Tibial nerve (tissue), 4 donors: ENCODE measurements at regions not wholly inside any gene's neighbourhood (a gene's known extent, or its start where the extent isn't known, plus 50 kb on each side); places are given as distances from the start of the nearest gene placed in this dataset.

Experiments used
- DNase-seq, 2 donors: peaks; one replicate each; pipeline ENCODE4 v3.0.0-alpha.2; 2019; ENCODE audit warnings: low spot score in 2 of 2
- H3K27ac ChIP-seq, 4 donors: fragments of 200-600 bp; sonication (generic) in 3 of 4; one replicate each; pipeline ENCODE4 v1.5.1; 2017 to 2019; ENCODE audit warnings: mild to moderate bottlenecking in 1 of 4
- H3K27me3 ChIP-seq, 2 donors: fragments of 200-600 bp; sonication (generic) in 1 of 2; one replicate each; pipeline versions ENCODE4 v1.5.1 to v1.6.0; 2017 to 2019
- H3K36me3 ChIP-seq, 3 donors: fragments of 200-600 bp; sonication (generic); one replicate each; pipeline ENCODE4 v1.5.1; 2018 to 2019
- H3K4me1 ChIP-seq, 4 donors: fragments of 200-600 bp; sonication (generic) in 3 of 4; one replicate each; pipeline ENCODE4 v1.5.1; 2017 to 2019
- H3K4me3 ChIP-seq, 4 donors: fragments of 200-600 bp; sonication (generic) in 3 of 4; one replicate each; pipeline ENCODE4 v1.5.1; 2017 to 2019; ENCODE audit warnings: mild to moderate bottlenecking in 1 of 4, moderate library complexity in 1 of 4
- H3K9me3 ChIP-seq, 4 donors: fragments of 200-600 bp; sonication (generic) in 3 of 4; one replicate each; pipeline ENCODE4 v1.5.1; 2017 to 2019
- EP300 ChIP-seq, 2 donors: sonication (generic); formaldehyde crosslinking; IDR thresholded peaks; one replicate each; pipeline ENCODE4 v1.6.1; 2017; ENCODE audit warnings: antibody characterized with exemption in 2 of 2, mild to moderate bottlenecking in 1 of 2
- POLR2A ChIP-seq, 2 donors: fragments of 450-650 bp; IDR thresholded peaks; one replicate each; pipeline ENCODE4 v1.6.1; 2017; ENCODE audit warnings: antibody characterized with exemption in 2 of 2, mild to moderate bottlenecking in 2 of 2, moderate library complexity in 2 of 2
- WGBS, 2 donors: methylation state at CpG; one replicate each; pipeline ENCODE4 v1.1.5; 2018; 5-methylcytosine and 5-hydroxymethylcytosine counted together
- TF ChIP-seq, protein P1 (sequence below), 5 experiments: fragments of 200-600 bp in 3 of 5; fragments of 450-650 bp in 2 of 5; sonication (generic) in 3 of 5; IDR thresholded peaks; one replicate each; pipeline ENCODE4 v1.5.1; 2016 to 2019; ENCODE audit warnings: antibody characterized with exemption in 5 of 5, mild to moderate bottlenecking in 3 of 5, moderate library complexity in 2 of 5

DNA sequence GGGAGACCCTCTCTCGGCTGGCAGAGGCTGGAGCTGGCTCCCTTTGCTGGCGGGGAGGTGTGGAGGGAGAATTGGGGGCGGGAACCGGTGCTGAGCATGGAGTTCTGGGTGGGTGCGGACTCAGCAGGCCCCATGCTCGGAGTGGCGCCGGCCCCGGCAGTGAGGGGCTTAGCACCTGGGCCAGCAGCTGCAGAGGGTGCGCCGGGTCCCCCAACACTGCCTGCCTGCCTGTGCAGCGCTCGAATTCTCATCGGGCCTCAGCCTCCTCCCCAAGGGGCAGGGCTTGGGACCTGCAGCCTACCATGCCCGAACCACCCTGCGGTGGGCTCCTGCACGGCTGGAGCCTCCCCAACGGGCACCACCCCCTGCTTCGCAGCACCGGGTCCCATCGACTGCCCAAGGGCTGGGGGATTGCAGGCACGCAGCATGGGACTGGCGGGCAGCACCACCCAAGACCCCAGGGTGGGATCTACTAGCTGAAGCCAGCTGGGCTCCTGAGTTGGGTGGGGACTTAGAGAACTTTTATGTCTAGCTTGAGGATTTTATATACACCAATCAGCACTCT, 129.8 kb downstream of the LRRC30 start:
- no peaks in the 10 kb centered on the region for H3K27me3 ChIP-seq
- 90 to 100% methylated on average over 11 to 20 of the region's 23 CpGs for WGBS, 2 donors
- no peak for TF ChIP-seq EP300 (IDR thresholded peaks at IDR 0.05)
- no peak for DNase-seq
- no peak overlapping the region for H3K27ac ChIP-seq
- no peaks in the 10 kb centered on the region for H3K9me3 ChIP-seq
- no peaks in the 10 kb centered on the region for H3K36me3 ChIP-seq
- H3K4me1 ChIP-seq: no peaks in the 10 kb centered on the region
- H3K4me3 ChIP-seq: no peak overlapping the region

DNA sequence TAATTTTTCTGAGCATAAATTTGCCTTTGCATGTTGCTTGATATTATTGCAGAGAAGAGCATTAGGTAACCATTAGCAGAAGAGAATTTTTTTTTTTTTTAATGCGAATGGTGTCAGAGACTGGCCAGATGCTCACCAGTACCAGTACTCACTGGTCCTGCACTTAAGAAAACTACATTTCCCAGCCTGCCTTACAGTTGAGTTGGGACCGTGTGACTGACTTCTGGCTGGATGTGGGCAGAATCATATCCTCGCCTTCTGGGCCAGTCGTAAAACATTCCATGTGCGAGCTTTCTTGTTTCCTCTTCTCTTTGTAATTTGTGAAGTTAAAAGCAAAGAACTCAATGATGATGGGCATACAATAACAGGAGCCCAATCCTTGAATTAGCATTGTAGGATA, 132.4 kb downstream of the LRRC30 start:
- 70 to 76% methylated on average over 5 of the region's 5 CpGs for WGBS, 2 donors

DNA sequence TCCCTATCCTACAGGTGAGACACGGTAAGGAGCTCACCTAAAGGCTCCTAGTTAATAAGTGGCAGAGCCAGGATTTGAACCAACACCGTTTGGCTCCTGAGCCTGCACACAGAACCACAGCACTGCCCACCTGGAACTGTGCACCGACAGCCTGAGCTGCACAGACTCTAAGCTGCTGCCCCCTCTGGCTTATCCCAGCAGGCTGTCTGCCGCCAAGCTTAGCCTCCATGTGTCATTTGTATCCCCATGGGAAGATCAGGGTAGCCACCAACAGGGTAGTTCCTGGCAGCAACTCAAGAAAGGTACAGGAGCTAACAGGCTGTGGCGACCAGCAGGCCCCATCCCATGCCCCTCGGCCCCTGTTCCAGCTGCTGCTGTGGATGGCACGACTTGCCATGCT, 135.7 kb downstream of the LRRC30 start:
- Histone ChIP-seq H3K4me1 (no peaks in the 10 kb centered on the region), H3K27ac (no peak overlapping the region), H3K27me3 (no peaks in the 10 kb centered on the region), H3K4me3 (no peak overlapping the region), H3K9me3 (no peaks in the 10 kb centered on the region), H3K36me3 (no peaks in the 10 kb centered on the region)
- TF ChIP-seq POLR2A (IDR thresholded peaks at IDR 0.05): no peak
- no peak for TF ChIP-seq EP300 (IDR thresholded peaks at IDR 0.05)
- TF ChIP-seq, protein P1, sequence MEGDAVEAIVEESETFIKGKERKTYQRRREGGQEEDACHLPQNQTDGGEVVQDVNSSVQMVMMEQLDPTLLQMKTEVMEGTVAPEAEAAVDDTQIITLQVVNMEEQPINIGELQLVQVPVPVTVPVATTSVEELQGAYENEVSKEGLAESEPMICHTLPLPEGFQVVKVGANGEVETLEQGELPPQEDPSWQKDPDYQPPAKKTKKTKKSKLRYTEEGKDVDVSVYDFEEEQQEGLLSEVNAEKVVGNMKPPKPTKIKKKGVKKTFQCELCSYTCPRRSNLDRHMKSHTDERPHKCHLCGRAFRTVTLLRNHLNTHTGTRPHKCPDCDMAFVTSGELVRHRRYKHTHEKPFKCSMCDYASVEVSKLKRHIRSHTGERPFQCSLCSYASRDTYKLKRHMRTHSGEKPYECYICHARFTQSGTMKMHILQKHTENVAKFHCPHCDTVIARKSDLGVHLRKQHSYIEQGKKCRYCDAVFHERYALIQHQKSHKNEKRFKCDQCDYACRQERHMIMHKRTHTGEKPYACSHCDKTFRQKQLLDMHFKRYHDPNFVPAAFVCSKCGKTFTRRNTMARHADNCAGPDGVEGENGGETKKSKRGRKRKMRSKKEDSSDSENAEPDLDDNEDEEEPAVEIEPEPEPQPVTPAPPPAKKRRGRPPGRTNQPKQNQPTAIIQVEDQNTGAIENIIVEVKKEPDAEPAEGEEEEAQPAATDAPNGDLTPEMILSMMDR (IDR thresholded peaks at IDR 0.05): no peak
- no peak for DNase-seq
- 82 to 83% methylated on average over 7 of the region's 7 CpGs for WGBS, 2 donors

More for the DNA sequence above, 132.4 kb downstream of the LRRC30 start:
- Histone ChIP-seq H3K27ac (no peak overlapping the region), H3K27me3 (no peaks in the 10 kb centered on the region), H3K4me1 (no peaks in the 10 kb centered on the region), H3K9me3 (no peaks in the 10 kb centered on the region), H3K36me3 (no peaks in the 10 kb centered on the region), H3K4me3 (no peak overlapping the region)
- TF ChIP-seq POLR2A (IDR thresholded peaks at IDR 0.05) (no peak), EP300 (IDR thresholded peaks at IDR 0.05) (no peak)
- TF ChIP-seq, protein P1 (IDR thresholded peaks at IDR 0.05): no peak
- no peak for DNase-seq

DNA sequence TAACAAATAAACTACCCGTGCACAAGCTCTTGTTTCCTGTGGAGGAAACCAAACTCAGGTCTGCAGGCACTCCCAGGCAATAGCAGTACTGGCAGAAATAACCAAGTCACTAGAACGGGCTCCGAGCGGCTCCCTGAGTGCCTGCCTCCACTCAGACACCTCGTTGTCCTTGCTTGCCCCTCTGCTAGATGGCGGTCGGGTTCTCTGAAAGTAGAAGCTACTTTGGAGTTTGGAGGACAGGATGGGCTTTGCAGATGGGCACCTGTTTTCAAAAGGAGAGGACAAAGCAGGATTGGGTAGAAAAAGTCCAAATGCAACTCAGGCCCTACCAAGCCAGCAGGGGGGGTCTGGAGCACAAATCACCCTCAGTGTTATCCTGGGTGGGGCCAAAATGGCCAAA, 136.4 kb downstream of the LRRC30 start:
- Histone ChIP-seq H3K4me3 (no peak overlapping the region), H3K9me3 (no peaks in the 10 kb centered on the region), H3K27me3 (no peaks in the 10 kb centered on the region), H3K4me1 (no peaks in the 10 kb centered on the region), H3K36me3 (no peaks in the 10 kb centered on the region), H3K27ac (no peak overlapping the region)
- 65 to 67% methylated on average over 7 of the region's 7 CpGs for WGBS, 2 donors
- DNase-seq: no peak
- TF ChIP-seq, protein P1 (IDR thresholded peaks at IDR 0.05): no peak
- TF ChIP-seq EP300 (IDR thresholded peaks at IDR 0.05) (no peak), POLR2A (IDR thresholded peaks at IDR 0.05) (no peak)

DNA sequence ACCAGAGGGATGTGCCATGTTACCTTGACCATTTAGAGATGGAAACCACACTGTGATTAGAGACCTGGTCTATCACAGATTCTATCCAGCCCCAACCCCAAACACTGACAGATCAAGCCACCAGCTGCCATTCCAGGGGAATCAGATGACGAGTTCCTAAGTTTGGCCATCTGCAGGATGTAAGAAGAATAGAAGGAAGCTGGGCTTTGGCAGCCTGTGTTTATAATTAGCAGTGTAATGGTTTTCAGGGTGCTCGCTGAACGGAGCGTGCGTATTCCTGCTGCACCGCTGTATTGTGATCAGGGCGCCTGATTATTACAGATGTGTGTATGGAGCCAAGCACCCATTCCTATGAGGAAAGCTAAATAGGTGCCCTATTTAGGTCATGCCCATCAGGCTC, 138.1 kb downstream of the LRRC30 start:
- Histone ChIP-seq H3K4me1 (no peaks in the 10 kb centered on the region), H3K9me3 (no peaks in the 10 kb centered on the region), H3K4me3 (no peak overlapping the region), H3K36me3 (no peaks in the 10 kb centered on the region), H3K27me3 (no peaks in the 10 kb centered on the region), H3K27ac (no peak overlapping the region)
- WGBS, 2 donors: 74 to 80% methylated on average over 7 of the region's 7 CpGs
- DNase-seq: no peak
- TF ChIP-seq, protein P1 (IDR thresholded peaks at IDR 0.05): no peak
- TF ChIP-seq POLR2A (IDR thresholded peaks at IDR 0.05): no peak
- no peak for TF ChIP-seq EP300 (IDR thresholded peaks at IDR 0.05)

DNA sequence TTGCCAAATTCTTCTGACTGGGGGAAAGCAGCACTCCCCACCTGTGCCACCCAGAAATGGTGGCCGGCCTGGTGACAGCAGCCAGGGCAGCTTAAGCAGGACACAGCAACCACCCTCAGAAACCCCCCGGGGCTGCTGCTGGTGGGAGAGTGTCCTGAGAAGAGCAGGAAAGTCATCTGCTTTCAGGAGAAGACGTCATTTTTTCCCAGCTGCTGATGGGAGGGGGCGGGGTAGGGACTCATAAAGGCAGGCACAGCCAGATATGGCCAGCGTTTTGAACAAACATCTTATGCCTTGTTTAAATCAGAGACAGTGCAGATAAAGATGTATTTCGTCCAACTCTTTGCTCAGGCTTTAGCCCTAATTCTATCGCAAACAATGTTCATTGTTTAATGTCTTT, 139.5 kb downstream of the LRRC30 start:
- H3K4me3 ChIP-seq: no peak overlapping the region
- WGBS, 2 donors: 43 to 48% methylated on average over 7 of the region's 7 CpGs
- H3K27ac ChIP-seq: peak overlapping the region in 2 of 4 donors; percentile 13 to 15

More for the DNA sequence above, 139.5 kb downstream of the LRRC30 start:
- no peak for DNase-seq
- Histone ChIP-seq H3K9me3 (peaks cover 0 to 3% (median 0%) of the 10 kb centered on the region in 4 donors), H3K27me3 (no peaks in the 10 kb centered on the region), H3K4me1 (no peaks in the 10 kb centered on the region), H3K36me3 (no peaks in the 10 kb centered on the region)
- TF ChIP-seq POLR2A (IDR thresholded peaks at IDR 0.05): no peak
- TF ChIP-seq, protein P1 (IDR thresholded peaks at IDR 0.05): no peak
- no peak for TF ChIP-seq EP300 (IDR thresholded peaks at IDR 0.05)
